GM12872 (cell line): ENCODE measurements at regions not wholly inside any gene's neighbourhood (a gene's known extent, or its start where the extent isn't known, plus 50 kb on each side); places are given as distances from the start of the nearest gene placed in this dataset.
A peak's percentile ranks its signal among the peaks of the same experiment; 100 is the strongest.

Experiments
- CTCF ChIP-seq: IDR thresholded peaks from 3 replicates; pipeline ENCODE4 v1.5.1; 2011; ENCODE audit warnings: low read depth, mild to moderate bottlenecking, low read length, moderate library complexity; ENCODE audit not compliant: insufficient read depth

- no peak for TF ChIP-seq CTCF
Observed at GRCh38 chr10:128203028-128203427, 76.8 kb upstream of the MKI67 start.

- TF ChIP-seq CTCF = no peak
Observed at GRCh38 chr10:128206676-128207075, 80.5 kb upstream of the MKI67 start.

- no peak for TF ChIP-seq CTCF
Observed at GRCh38 chr10:128209862-128210214, 83.6 kb upstream of the MKI67 start.

GRCh38 chr10:128210215-128211063 is 84.2 kb upstream of the MKI67 start:
- TF ChIP-seq CTCF = peak; percentile 74

GRCh38 chr10:128211064-128211504 is 84.9 kb upstream of the MKI67 start:
- TF ChIP-seq CTCF = no peak

- TF ChIP-seq CTCF = peak; percentile 98
Observed at GRCh38 chr10:128211953-128212727, 85.9 kb upstream of the MKI67 start.

- no peak for TF ChIP-seq CTCF
Observed at GRCh38 chr10:128213156-128213555, 86.9 kb upstream of the MKI67 start.
